ENCODE measurements at regions not wholly inside any gene's neighbourhood (a gene's known extent, or its start where the extent isn't known, plus 50 kb on each side); places are given as distances from the start of the nearest gene placed in this dataset.

GRCh38 chr17:45668316-45668715 lies 115.8 kb upstream of the CRHR1 start:
- no peaks in the 10 kb centered on the region for H4K20me1 ChIP-seq (ENCODE audit: insufficient read depth, low read length)
- no peak overlapping the region for H3K18ac ChIP-seq (ENCODE audit: low read depth, low read length)
- H2BK120ac ChIP-seq (ENCODE audit: low read depth, low read length): no peak overlapping the region
- H2AK9ac ChIP-seq (replicated peaks; ENCODE audit: low read depth, low read length, poor library complexity): no peak overlapping the region
- POLR2A ChIA-PET (ENCODE audit: unreplicated experiment): no interaction called here
- no CpG with 5 or more reads among the region's 4 CpGs for WGBS, 2 experiments (ENCODE audit: extremely low coverage in 2 of 2, insufficient read length in 1 of 2)
- in situ Hi-C loops (cut with MboI; ENCODE audit: low sequenced_read_pairs): no loop called here
- no peaks in the 10 kb centered on the region for H3K79me1 ChIP-seq (ENCODE audit: low read depth in 1 of 2, low read length in 2 of 2)
- no peak overlapping the region for H2BK5ac ChIP-seq (ENCODE audit: low read depth, low read length, poor library complexity, severe bottlenecking)
- H4K91ac ChIP-seq (ENCODE audit: insufficient read depth, low read depth, low read length): no peak overlapping the region
- no peak for ATAC-seq (ENCODE audit: low read depth)
- no peak overlapping the region for H2AK5ac ChIP-seq (ENCODE audit: low read depth, low read length)
- no peaks in the 10 kb centered on the region for H3K9me1 ChIP-seq (ENCODE audit: insufficient read depth, low read length)
- no peak overlapping the region for H3K4me2 ChIP-seq (ENCODE audit: low read depth, low read length)
- dilution Hi-C loops (cut with HindIII; ENCODE audit: low sequenced_read_pairs, unreplicated experiment): no loop called here
- no peak for DNase-seq
- no peak overlapping the region for H2BK15ac ChIP-seq (ENCODE audit: low read depth, low read length)
- no peak overlapping the region for H3K23ac ChIP-seq (ENCODE audit: low read depth, low read length)
- no peak overlapping the region for H2BK20ac ChIP-seq (ENCODE audit: low read depth, low read length)
- H3K4me1 ChIP-seq (ENCODE audit: control insufficient read depth, insufficient read depth, low read length): no peaks in the 10 kb centered on the region
- H4K8ac ChIP-seq (ENCODE audit: low read depth in 2 of 2, low read length in 2 of 2): no peak overlapping the region
- H3K56ac ChIP-seq (ENCODE audit: extremely low read depth, insufficient read depth, low read length): no peak overlapping the region
- no peak overlapping the region for H3K4me3 ChIP-seq (ENCODE audit: insufficient read depth, low read depth, low read length)
- no peak overlapping the region for H3K9ac ChIP-seq (ENCODE audit: low read depth, low read length)
- H4K5ac ChIP-seq (ENCODE audit: low read depth, low read length): no peak overlapping the region
- H3K36me3 ChIP-seq (ENCODE audit: control insufficient read depth, insufficient read depth, low read length): no peaks in the 10 kb centered on the region
- H3K9me3 ChIP-seq (ENCODE audit: control insufficient read depth, insufficient read depth, low read length): no peaks in the 10 kb centered on the region
- no peak for TF ChIP-seq RCOR1 (IDR thresholded peaks at IDR 0.05; ENCODE audit: insufficient replicate concordance, low read length)
- no peak for TF ChIP-seq MAZ (IDR thresholded peaks at IDR 0.05; ENCODE audit: borderline replicate concordance, low read depth, low read length)
- no peak for TF ChIP-seq RAD21 (IDR thresholded peaks at IDR 0.05; ENCODE audit: low read length)
- TF ChIP-seq SMC3 (IDR thresholded peaks at IDR 0.05; ENCODE audit: low read depth, low read length): no peak
- no peak for TF ChIP-seq CHD1 (IDR thresholded peaks at IDR 0.05; ENCODE audit: low read depth, low read length)
- no peak for TF ChIP-seq CTCF (conservative IDR thresholded peaks at IDR 0.05; ENCODE audit: low read depth, low read length)
- no peak for TF ChIP-seq CEBPB (IDR thresholded peaks at IDR 0.05; ENCODE audit: low read depth, low read length)
- no peak for TF ChIP-seq USF2 (IDR thresholded peaks at IDR 0.05; ENCODE audit: low read depth, low read length)
- TF ChIP-seq BHLHE40 (IDR thresholded peaks at IDR 0.05; ENCODE audit: low read depth, low read length): no peak
- no peak for TF ChIP-seq RFX5 (IDR thresholded peaks at IDR 0.05; ENCODE audit: low read depth, low read length)
- TF ChIP-seq NFE2L2 (IDR thresholded peaks at IDR 0.05; ENCODE audit: low read depth, low read length): no peak
- TF ChIP-seq POLR2A (IDR thresholded peaks at IDR 0.05; ENCODE audit: low read depth, low read length): no peak
- TF ChIP-seq ELK1 (IDR thresholded peaks at IDR 0.05; ENCODE audit: borderline replicate concordance, low read depth, low read length): no peak
- TF ChIP-seq MAFK (IDR thresholded peaks at IDR 0.05; ENCODE audit: low read depth, low read length): no peak
- TF ChIP-seq FOS (IDR thresholded peaks at IDR 0.05; ENCODE audit: low read depth, low read length): no peak
- TF ChIP-seq MXI1 (IDR thresholded peaks at IDR 0.05; ENCODE audit: borderline replicate concordance, low read depth, low read length): no peak
- CTCF ChIA-PET: no interaction called here
- intact Hi-C loops (cut with micrococcal nuclease): no loop called here
- H3K27ac ChIP-seq (ENCODE audit: insufficient read depth, low read length): no peak overlapping the region
- no TSS peak for BruUV-seq (replicated peaks)
- H3K27me3 ChIP-seq (ENCODE audit: control insufficient read depth, insufficient read depth, low read length): peaks cover 16% of the 10 kb centered on the region
- no peak overlapping the region for H3K14ac ChIP-seq (replicated peaks; ENCODE audit: low read depth, low read length)
- no peak overlapping the region for H3K4ac ChIP-seq (ENCODE audit: low read depth, low read length)
- no peak overlapping the region for H2AFZ ChIP-seq (replicated peaks; ENCODE audit: low read length, poor library complexity)
